ENCODE measurements at regions not wholly inside any gene's neighbourhood (a gene's known extent, or its start where the extent isn't known, plus 50 kb on each side); places are given as distances from the start of the nearest gene placed in this dataset.

DNA sequence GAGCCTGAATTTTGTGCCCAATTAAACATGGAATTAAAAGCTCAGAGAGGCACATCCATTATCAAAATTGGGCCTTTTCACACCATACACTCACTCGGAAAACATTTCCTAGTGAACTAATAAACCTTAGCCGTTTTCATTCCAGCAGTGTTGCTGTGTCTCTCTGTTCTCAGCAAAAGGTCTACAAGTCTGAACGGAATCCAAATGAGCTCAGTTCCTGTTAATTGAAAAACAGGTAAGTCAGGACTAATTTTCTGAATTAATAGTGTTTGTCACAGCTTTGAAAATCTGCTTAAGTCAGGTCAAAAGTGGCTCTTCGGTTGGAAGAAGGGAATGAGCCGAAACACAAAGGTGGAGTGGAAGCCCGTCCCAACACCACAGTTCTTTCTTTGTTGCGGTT lies 163.3 kb upstream of the RALGAPA2 start:
- no peak for DNase-seq
- WGBS, 5 donors = 82 to 86% (median 84%) methylated on average over 7 of the region's 7 CpGs
- intact Hi-C loops (cut with DNase I; ENCODE audit: low total_unique reads) = no loop called here
- no peaks in the 10 kb centered on the region for H3K36me3 ChIP-seq
- H3K27me3 ChIP-seq (replicated peaks in 1 of 7) = peaks cover 0 to 26% (median 0%) of the 10 kb centered on the region in 7 donors
- H3K4me1 ChIP-seq = no peaks in the 10 kb centered on the region
- no peak for TF ChIP-seq POLR2AphosphoS5 (IDR thresholded peaks at IDR 0.05)
- no peak overlapping the region for H3K27ac ChIP-seq
- H3K4me3 ChIP-seq = no peak overlapping the region
- no peaks in the 10 kb centered on the region for H3K9me3 ChIP-seq

DNA sequence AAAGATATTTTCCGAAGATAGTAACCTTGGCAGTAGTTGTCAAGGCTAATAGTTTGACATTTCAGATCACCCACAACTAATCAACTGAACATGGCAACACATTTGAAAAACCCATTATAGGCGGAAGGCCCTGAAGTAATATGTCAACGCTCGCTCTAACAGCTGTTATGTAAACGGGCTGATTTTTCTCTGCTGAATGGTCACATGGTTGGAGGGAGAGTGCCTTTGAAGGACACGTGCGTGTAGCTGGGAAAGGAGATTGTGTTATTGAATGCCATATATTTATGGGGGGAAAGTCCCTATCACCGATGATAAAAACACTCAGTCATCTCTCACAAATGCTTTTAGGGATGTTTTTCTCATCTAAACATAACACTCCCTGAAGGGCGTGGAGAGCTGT lies 160.0 kb upstream of the RALGAPA2 start:
- no peak for DNase-seq
- no peaks in the 10 kb centered on the region for H3K4me1 ChIP-seq
- intact Hi-C loops (cut with DNase I; ENCODE audit: low total_unique reads) = no loop called here
- H3K27ac ChIP-seq = no peak overlapping the region
- TF ChIP-seq POLR2A (IDR thresholded peaks at IDR 0.05) (no peak), POLR2AphosphoS5 (IDR thresholded peaks at IDR 0.05) (no peak)
- TF ChIP-seq, protein P1, sequence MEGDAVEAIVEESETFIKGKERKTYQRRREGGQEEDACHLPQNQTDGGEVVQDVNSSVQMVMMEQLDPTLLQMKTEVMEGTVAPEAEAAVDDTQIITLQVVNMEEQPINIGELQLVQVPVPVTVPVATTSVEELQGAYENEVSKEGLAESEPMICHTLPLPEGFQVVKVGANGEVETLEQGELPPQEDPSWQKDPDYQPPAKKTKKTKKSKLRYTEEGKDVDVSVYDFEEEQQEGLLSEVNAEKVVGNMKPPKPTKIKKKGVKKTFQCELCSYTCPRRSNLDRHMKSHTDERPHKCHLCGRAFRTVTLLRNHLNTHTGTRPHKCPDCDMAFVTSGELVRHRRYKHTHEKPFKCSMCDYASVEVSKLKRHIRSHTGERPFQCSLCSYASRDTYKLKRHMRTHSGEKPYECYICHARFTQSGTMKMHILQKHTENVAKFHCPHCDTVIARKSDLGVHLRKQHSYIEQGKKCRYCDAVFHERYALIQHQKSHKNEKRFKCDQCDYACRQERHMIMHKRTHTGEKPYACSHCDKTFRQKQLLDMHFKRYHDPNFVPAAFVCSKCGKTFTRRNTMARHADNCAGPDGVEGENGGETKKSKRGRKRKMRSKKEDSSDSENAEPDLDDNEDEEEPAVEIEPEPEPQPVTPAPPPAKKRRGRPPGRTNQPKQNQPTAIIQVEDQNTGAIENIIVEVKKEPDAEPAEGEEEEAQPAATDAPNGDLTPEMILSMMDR (IDR thresholded peaks at IDR 0.05 in 8 of 11, conservative IDR thresholded peaks at IDR 0.05 in 3 of 11) = no peak
- no peak overlapping the region for H3K4me3 ChIP-seq
- H3K36me3 ChIP-seq = no peaks in the 10 kb centered on the region
- WGBS, 5 donors = 62 to 76% (median 69%) methylated on average over 9 of the region's 9 CpGs
- peaks cover 0 to 20% (median 0%) of the 10 kb centered on the region in 7 donors for H3K27me3 ChIP-seq (replicated peaks in 1 of 7)
- H3K9me3 ChIP-seq = no peaks in the 10 kb centered on the region

DNA sequence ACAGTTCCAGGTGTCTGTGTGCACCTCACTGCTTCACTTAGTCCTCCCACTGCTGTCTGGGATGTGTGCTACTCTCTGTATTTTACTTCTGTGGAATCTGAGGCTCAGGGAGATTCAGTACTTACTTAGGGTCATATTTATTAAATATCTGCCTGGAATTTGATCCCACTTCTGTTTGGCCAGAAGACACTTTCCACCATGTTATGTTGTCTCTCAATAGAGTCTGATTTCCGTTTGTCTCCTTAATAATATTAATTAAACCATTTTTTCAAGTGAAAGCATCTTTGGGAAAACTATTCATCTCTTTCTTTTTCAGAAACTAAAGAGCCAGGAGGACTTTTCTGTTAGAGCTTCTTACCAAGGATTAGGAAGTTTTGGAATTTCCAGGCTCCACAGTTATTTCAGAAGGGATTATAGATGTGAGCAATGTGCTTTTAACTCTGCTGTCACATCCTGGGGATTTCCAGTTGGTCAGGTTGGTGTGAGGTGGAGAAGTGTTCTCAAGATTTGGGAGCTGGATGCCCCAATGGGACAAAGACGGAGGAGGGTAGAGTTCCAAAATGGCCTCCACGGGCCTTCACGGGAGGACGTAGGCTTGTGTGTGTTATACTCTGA lies 156.8 kb upstream of the RALGAPA2 start:
- Histone ChIP-seq H3K4me3 (no peak overlapping the region), H3K36me3 (no peaks in the 10 kb centered on the region), H3K27ac (no peak overlapping the region), H3K9me3 (no peaks in the 10 kb centered on the region), H3K4me1 (no peaks in the 10 kb centered on the region), H3K27me3 (replicated peaks in 1 of 7) (peaks cover 0 to 13% (median 0%) of the 10 kb centered on the region in 7 donors)
- no peak for DNase-seq
- WGBS, 5 donors = 84 to 87% (median 85%) methylated on average over 5 of the region's 5 CpGs
- TF ChIP-seq, protein P1 (IDR thresholded peaks at IDR 0.05 in 8 of 11, conservative IDR thresholded peaks at IDR 0.05 in 3 of 11) = no peak
- TF ChIP-seq POLR2A (IDR thresholded peaks at IDR 0.05) (no peak), POLR2AphosphoS5 (IDR thresholded peaks at IDR 0.05) (no peak)
- intact Hi-C loops (cut with DNase I; ENCODE audit: low total_unique reads) = loop anchor here (10.0 kb wide), 1 partner anchor 636 kb away; no protein-coding TSS in a partner anchor

DNA sequence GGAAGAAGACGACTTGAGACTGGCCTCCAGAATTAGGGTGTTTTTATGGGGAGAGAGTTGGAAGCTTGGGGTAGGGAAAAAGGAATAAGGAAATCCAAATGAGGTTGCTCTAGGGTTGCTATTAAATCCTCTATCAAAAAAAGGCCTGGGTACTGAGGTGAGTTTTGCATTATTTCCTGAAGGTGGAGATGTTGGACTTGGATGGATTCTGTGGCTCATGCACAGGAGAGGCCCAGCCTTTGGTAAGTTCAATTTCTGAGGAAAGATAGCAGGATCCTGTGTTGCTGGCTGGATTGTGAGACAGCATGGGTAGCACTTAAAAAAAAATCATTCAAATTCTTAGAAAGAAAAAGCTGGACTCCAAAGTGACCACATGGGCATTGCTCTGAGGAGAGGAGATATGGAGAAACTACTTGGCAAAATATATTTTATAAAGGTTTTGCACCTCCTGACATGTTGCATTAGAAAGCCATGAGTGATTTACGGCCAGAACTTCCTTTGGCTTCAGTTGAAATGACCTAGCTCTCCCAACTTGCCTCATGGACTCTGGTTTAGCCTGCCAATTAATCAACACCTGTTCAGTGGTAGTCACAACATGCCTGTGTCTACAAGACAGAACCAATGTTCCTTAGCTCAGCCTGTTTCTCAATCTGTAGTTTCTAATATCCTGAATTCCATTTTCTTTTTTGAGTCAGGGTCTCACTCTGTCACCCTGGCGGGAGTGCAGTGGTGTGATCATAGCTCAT lies 152.1 kb upstream of the RALGAPA2 start:
- DNase-seq = no peak

More for the DNA sequence above, 152.1 kb upstream of the RALGAPA2 start:
- Histone ChIP-seq H3K4me1 (peaks cover 0 to 7% (median 2%) of the 10 kb centered on the region in 6 donors), H3K27ac (no peak overlapping the region), H3K9me3 (no peaks in the 10 kb centered on the region), H3K4me3 (no peak overlapping the region), H3K27me3 (replicated peaks in 1 of 7) (peaks cover 0 to 10% (median 0%) of the 10 kb centered on the region in 7 donors), H3K36me3 (no peaks in the 10 kb centered on the region)
- no peak for TF ChIP-seq POLR2AphosphoS5 (IDR thresholded peaks at IDR 0.05)
- TF ChIP-seq, protein P1 (IDR thresholded peaks at IDR 0.05 in 8 of 11, conservative IDR thresholded peaks at IDR 0.05 in 3 of 11) = peak in 1 of 11 experiments; percentile 11
- 68 to 90% (median 78%) methylated on average over 3 of the region's 3 CpGs for WGBS, 5 donors
- intact Hi-C loops (cut with DNase I; ENCODE audit: low total_unique reads) = loop anchor here (10.0 kb wide), 1 partner anchor 640 kb away; no protein-coding TSS in a partner anchor

Measured in spleen (tissue), 11 donors.